Smooth muscle cell (in vitro differentiated cells): ENCODE measurements at regions not wholly inside any gene's neighbourhood (a gene's known extent, or its start where the extent isn't known, plus 50 kb on each side); places are given as distances from the start of the nearest gene placed in this dataset.

Experiments
- DNase-seq: peaks from one replicate; lab custom pipeline; 2025; ENCODE audit not compliant: unreplicated experiment; lab: John Stamatoyannopoulos, UW
- H2AFZ ChIP-seq: fragments of 200-600 bp; sonication (generic); 2 replicates; pipeline ENCODE4 v1.6.0; 2016; ENCODE audit warnings: antibody characterized with exemption, low read depth, mild to moderate bottlenecking
- H3F3A ChIP-seq: fragments of 200-600 bp; sonication (generic); 2 replicates; pipeline ENCODE4 v1.6.0; 2017; ENCODE audit warnings: antibody characterized with exemption, low read depth
- H3K27ac ChIP-seq: fragments of 200-600 bp; sonication (generic); 2 replicates; pipeline ENCODE4 v1.5.1; 2016; ENCODE audit warnings: low read depth, mild to moderate bottlenecking
- H3K27me3 ChIP-seq: fragments of 200-600 bp; sonication (generic); 2 replicates; pipeline ENCODE4 v1.6.1; 2016; ENCODE audit warnings: low read depth, mild to moderate bottlenecking
- H3K36me3 ChIP-seq: fragments of 200-600 bp; sonication (generic); 2 replicates; pipeline ENCODE4 v1.5.1; 2016; ENCODE audit warnings: low read depth
- H3K4me1 ChIP-seq: fragments of 200-600 bp; sonication (generic); 2 replicates; pipeline ENCODE4 v1.5.1; 2016; ENCODE audit warnings: low read depth
- H3K4me2 ChIP-seq: fragments of 200-600 bp; sonication (generic); 2 replicates; pipeline ENCODE4 v1.6.0; 2016; ENCODE audit warnings: mild to moderate bottlenecking
- H3K4me3 ChIP-seq: fragments of 200-600 bp; sonication (generic); 2 replicates; pipeline ENCODE4 v1.5.1; 2016; ENCODE audit warnings: mild to moderate bottlenecking
- H3K79me2 ChIP-seq: fragments of 200-600 bp; sonication (generic); 2 replicates; pipeline ENCODE4 v1.6.0; 2016; ENCODE audit warnings: low read depth, mild to moderate bottlenecking
- H3K9ac ChIP-seq: fragments of 200-600 bp; sonication (generic); 2 replicates; pipeline ENCODE4 v1.6.0; 2016; ENCODE audit warnings: low read depth
- H3K9me3 ChIP-seq: fragments of 200-600 bp; sonication (generic); replicated peaks from 2 replicates; pipeline ENCODE4 v1.5.1; 2016; ENCODE audit warnings: low read depth
- H4K20me1 ChIP-seq: fragments of 200-600 bp; sonication (generic); 2 replicates; pipeline ENCODE4 v1.6.0; 2016; ENCODE audit warnings: low read depth
- WGBS: methylation state at CpG from one replicate; pipeline ENCODE4 v1.1.7; 2016; ENCODE audit warnings: low lambda C conversion rate; 5-methylcytosine and 5-hydroxymethylcytosine counted together
- TF ChIP-seq, protein P1 (sequence below): fragments of 200-600 bp; sonication (generic); IDR thresholded peaks from 2 replicates; pipeline ENCODE4 v1.5.1; 2017; ENCODE audit warnings: borderline replicate concordance, mild to moderate bottlenecking, antibody characterized with exemption; ENCODE audit not compliant: insufficient read depth, poor library complexity, severe bottlenecking

DNA sequence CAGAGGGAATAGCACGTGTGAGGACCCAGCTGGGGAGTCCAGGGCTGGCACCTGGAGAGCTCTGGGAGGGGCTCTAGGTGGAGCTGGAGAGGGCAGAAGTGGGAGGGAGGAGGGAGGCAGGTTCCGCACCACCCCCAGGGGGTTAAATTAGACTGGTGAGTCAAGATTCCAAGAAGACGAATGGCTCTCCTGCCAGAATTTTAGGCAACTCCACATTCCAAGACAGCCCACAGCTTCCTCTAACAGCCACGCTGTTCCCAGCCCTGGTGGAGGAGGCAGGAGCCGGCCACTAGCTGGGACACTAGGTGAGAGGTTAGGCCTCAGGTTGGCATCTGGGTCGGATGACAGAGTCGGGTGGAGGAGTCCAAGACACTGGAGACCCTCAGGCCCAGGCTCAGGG lies 60.2 kb downstream of the TFAP2C start:
- H3F3A ChIP-seq = no peaks in the 10 kb centered on the region
- TF ChIP-seq, protein P1, sequence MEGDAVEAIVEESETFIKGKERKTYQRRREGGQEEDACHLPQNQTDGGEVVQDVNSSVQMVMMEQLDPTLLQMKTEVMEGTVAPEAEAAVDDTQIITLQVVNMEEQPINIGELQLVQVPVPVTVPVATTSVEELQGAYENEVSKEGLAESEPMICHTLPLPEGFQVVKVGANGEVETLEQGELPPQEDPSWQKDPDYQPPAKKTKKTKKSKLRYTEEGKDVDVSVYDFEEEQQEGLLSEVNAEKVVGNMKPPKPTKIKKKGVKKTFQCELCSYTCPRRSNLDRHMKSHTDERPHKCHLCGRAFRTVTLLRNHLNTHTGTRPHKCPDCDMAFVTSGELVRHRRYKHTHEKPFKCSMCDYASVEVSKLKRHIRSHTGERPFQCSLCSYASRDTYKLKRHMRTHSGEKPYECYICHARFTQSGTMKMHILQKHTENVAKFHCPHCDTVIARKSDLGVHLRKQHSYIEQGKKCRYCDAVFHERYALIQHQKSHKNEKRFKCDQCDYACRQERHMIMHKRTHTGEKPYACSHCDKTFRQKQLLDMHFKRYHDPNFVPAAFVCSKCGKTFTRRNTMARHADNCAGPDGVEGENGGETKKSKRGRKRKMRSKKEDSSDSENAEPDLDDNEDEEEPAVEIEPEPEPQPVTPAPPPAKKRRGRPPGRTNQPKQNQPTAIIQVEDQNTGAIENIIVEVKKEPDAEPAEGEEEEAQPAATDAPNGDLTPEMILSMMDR = no peak
- H3K4me3 ChIP-seq = no peak overlapping the region
- H3K27me3 ChIP-seq = no peaks in the 10 kb centered on the region
- DNase-seq = no peak
- H3K27ac ChIP-seq = no peak overlapping the region
- no peaks in the 10 kb centered on the region for H4K20me1 ChIP-seq
- no peak overlapping the region for H3K9ac ChIP-seq
- H3K9me3 ChIP-seq = no peaks in the 10 kb centered on the region
- H2AFZ ChIP-seq = no peak overlapping the region
- no peaks in the 10 kb centered on the region for H3K36me3 ChIP-seq
- H3K4me1 ChIP-seq = peaks cover 3% of the 10 kb centered on the region
- no peaks in the 10 kb centered on the region for H3K79me2 ChIP-seq
- peak overlapping the region; percentile 11 for H3K4me2 ChIP-seq
- 33% methylated on average over 7 of the region's 7 CpGs for WGBS

DNA sequence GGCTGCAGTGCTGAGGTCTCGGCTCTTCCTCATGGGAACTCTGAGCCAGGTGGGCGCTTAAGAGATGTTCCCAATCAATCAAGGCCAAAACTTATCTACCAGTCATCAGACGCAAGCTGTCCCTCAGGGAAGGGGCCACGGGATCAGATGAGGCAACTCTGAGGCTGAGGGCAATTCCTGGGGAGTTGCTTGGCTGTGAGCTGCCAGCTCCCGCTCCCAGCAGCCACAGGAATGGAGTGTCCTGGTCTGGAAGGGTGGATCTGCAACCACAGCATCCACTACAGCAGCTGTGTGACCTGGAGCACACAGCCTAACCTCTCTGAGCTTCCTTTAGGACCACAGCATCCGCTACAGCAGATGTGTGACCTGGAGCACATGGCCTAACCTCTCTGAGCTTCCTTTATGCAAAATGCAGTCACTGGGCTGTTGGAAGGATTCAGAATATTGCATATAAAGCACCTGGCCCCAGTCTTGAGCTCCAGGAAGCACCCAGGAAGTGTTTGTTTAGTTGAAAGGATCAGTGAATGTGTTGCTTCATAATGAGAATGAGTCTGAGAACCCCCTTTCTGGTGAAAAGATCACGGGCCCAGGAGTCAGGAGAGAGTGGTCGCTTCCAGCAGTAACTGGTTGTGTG lies 60.9 kb downstream of the TFAP2C start:
- no peaks in the 10 kb centered on the region for H3K79me2 ChIP-seq
- no peak overlapping the region for H3K9ac ChIP-seq
- no peak overlapping the region for H3K4me3 ChIP-seq
- H3K9me3 ChIP-seq = no peaks in the 10 kb centered on the region
- TF ChIP-seq, protein P1 = no peak
- H3K27ac ChIP-seq = no peak overlapping the region
- peaks cover 3% of the 10 kb centered on the region for H3K4me1 ChIP-seq
- H3F3A ChIP-seq = no peaks in the 10 kb centered on the region
- DNase-seq = no peak
- H3K27me3 ChIP-seq = no peaks in the 10 kb centered on the region
- WGBS = 65% methylated on average over 8 of the region's 8 CpGs
- no peak overlapping the region for H2AFZ ChIP-seq
- H3K36me3 ChIP-seq = no peaks in the 10 kb centered on the region
- H3K4me2 ChIP-seq = peak overlapping the region; percentile 11
- H4K20me1 ChIP-seq = no peaks in the 10 kb centered on the region

DNA sequence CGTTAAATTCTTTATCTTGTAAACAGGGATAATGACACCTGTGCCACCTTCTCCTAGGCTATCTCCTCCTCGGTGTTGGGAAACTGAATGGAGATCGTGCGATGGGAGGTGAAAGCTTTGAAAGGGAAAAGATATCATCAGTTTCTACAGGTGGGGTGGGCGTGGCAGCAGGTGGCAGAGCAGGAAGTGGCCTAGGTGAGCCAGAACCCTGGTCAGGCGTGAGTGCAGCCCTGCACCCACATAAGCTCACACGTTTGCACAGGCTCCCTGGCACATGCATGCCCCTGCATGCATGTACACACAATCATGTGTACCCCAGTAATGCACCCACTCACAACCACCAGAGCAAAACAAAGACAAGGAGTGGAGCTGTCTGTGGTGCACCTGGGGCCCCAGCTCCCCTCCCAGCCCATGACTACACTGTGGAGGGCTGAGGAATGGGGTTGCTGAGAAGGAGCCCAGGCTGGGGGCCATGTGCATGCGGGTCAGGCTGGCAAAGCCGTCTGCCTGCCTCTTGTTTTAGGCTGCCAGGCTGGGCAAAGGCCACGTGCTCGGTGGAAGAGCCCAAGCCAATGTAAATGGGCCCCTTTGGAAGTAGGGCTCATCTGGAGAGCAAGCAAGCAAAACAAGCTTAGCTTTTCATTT lies 61.5 kb downstream of the TFAP2C start:
- H3K9me3 ChIP-seq = no peaks in the 10 kb centered on the region
- H3K9ac ChIP-seq = no peak overlapping the region
- no peak overlapping the region for H2AFZ ChIP-seq
- 79% methylated on average over 11 of the region's 11 CpGs for WGBS
- H3K4me3 ChIP-seq = no peak overlapping the region
- TF ChIP-seq, protein P1 = no peak
- peaks cover 3% of the 10 kb centered on the region for H3K4me1 ChIP-seq
- H3K79me2 ChIP-seq = no peaks in the 10 kb centered on the region
- H4K20me1 ChIP-seq = no peaks in the 10 kb centered on the region
- DNase-seq = no peak
- H3F3A ChIP-seq = no peaks in the 10 kb centered on the region
- H3K27me3 ChIP-seq = no peaks in the 10 kb centered on the region
- no peaks in the 10 kb centered on the region for H3K36me3 ChIP-seq
- H3K27ac ChIP-seq = no peak overlapping the region
- H3K4me2 ChIP-seq = no peak overlapping the region

DNA sequence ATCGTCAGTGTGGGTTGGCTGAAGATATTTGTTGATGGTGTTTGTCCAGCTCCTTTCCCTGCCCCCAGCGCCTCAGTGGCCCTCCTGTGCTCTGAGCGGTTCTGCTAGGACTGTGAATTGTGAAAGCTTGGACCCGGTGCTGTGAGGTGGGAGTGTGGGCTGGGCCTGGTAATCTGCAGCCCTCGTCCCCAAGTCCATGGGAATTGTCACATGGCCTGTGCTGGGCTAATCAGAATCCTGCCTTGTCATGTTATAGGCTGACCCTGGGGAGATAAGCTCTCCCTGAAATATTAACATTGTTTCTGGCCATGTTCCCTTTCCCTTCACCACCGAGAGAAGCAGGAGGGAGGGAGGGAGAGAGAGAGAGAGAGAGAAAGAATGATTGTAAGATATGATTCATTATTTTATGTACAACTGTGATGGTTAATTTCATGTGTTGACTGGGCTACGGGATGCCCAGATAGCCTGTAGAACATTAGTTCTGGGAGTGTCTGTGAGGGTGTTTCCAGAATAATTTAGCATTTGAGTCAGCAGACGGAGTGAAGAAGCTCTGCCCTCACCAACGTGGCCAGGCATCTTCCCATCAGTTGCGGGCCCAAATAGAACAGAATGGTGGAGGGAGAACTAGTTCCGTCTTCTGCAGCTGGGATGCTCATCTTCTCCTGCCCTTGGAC lies 62.4 kb downstream of the TFAP2C start:
- no peak overlapping the region for H3K4me2 ChIP-seq
- no peak overlapping the region for H2AFZ ChIP-seq
- H3K27me3 ChIP-seq = no peaks in the 10 kb centered on the region
- TF ChIP-seq, protein P1 = no peak
- H3K27ac ChIP-seq = no peak overlapping the region
- 81% methylated on average over 10 of the region's 11 CpGs for WGBS
- no peaks in the 10 kb centered on the region for H3K36me3 ChIP-seq
- H3K4me1 ChIP-seq = peaks cover 3% of the 10 kb centered on the region
- no peaks in the 10 kb centered on the region for H3K9me3 ChIP-seq
- no peak overlapping the region for H3K9ac ChIP-seq
- no peaks in the 10 kb centered on the region for H4K20me1 ChIP-seq
- no peaks in the 10 kb centered on the region for H3K79me2 ChIP-seq
- no peak for DNase-seq
- H3F3A ChIP-seq = no peaks in the 10 kb centered on the region
- no peak overlapping the region for H3K4me3 ChIP-seq
